Endothelial cell of umbilical vein (primary cell): ENCODE measurements at regions not wholly inside any gene's neighbourhood (a gene's known extent, or its start where the extent isn't known, plus 50 kb on each side); places are given as distances from the start of the nearest gene placed in this dataset.

Experiments used
- BruUV-seq: library from RNA; stranded (reverse); fragments of 400-500 nt; replicated peaks from 2 replicates; lab custom pipeline; 2021; lab: Mats Ljungman, UMichigan
- CTCF ChIA-PET: fragments of 300-600, 350-600 bp; sonication (Branson Sonifier 250); formaldehyde crosslinking; loops from one replicate; lab custom pipeline; 2021; ENCODE audit warnings: antibody characterized with exemption, inconsistent platforms; lab: Charles Lee
- POLR2A ChIA-PET: fragments of 300-600, 350-600 bp; sonication (Branson Sonifier 250); formaldehyde crosslinking; loops from one replicate; lab custom pipeline; 2021; ENCODE audit warnings: antibody characterized with exemption, inconsistent platforms; lab: Charles Lee
- DNase-seq: peaks from one replicate; pipeline ENCODE4 v3.0.0-alpha.2; 2011; ENCODE audit warnings: low read depth, low spot score
- FAIRE-seq: peaks from 2 replicates; lab custom pipeline; 2011; peaks lifted over from hg19 to GRCh38; lab: Jason Lieb, UNC
- H2AFZ ChIP-seq: 2 replicates; pipeline ENCODE4 v1.6.0; 2012; ENCODE audit warnings: low read depth, low read length, control low read depth, inconsistent platforms
- H3K27ac ChIP-seq: 2 replicates; pipeline ENCODE4 v1.5.1; 2011; ENCODE audit warnings: low read depth, mild to moderate bottlenecking, control low read depth, low read length, moderate library complexity; ENCODE audit not compliant: insufficient read depth
- H3K27me3 ChIP-seq, 2 experiments: 2 replicates each; pipeline versions ENCODE4 v1.6.0 to v1.6.1; 2011; ENCODE audit warnings: low read length in 2 of 2, mixed read lengths in 1 of 2; ENCODE audit not compliant: control insufficient read depth in 2 of 2, insufficient read depth in 2 of 2
- H3K36me3 ChIP-seq, 2 experiments: 2 replicates in 1 of 2; 3 replicates in 1 of 2; pipeline ENCODE4 v1.5.1; 2011; ENCODE audit warnings: low read length in 2 of 2, mild to moderate bottlenecking in 1 of 2, moderate library complexity in 1 of 2; ENCODE audit not compliant: control insufficient read depth in 2 of 2, insufficient read depth in 2 of 2; ENCODE audit errors: extremely low read depth in 1 of 2
- H3K4me1 ChIP-seq: 3 replicates; pipeline ENCODE4 v1.5.1; 2011; ENCODE audit warnings: mild to moderate bottlenecking, low read length; ENCODE audit not compliant: control insufficient read depth, insufficient read depth; ENCODE audit errors: extremely low read depth
- H3K4me2 ChIP-seq: 2 replicates; pipeline ENCODE4 v1.6.1; 2011; ENCODE audit warnings: low read length, control low read depth, mixed read lengths; ENCODE audit not compliant: insufficient read depth
- H3K4me3 ChIP-seq, 3 experiments: fragments of 200-600 bp in 1 of 3; sonication (generic), shearing (Covaris generic) in 1 of 3; replicated peaks in 1 of 3; 2 replicates each; pipeline ENCODE4 v1.5.1; 2011 to 2016; ENCODE audit warnings: control low read depth in 3 of 3, low read length in 3 of 3, mild to moderate bottlenecking in 2 of 3, inconsistent platforms in 1 of 3, low read depth in 1 of 3, moderate library complexity in 1 of 3; ENCODE audit not compliant: insufficient read depth in 1 of 3
- H3K79me2 ChIP-seq: 2 replicates; pipeline ENCODE4 v1.6.0; 2012; ENCODE audit warnings: low read length, inconsistent platforms; ENCODE audit not compliant: control insufficient read depth, insufficient read depth
- H3K9ac ChIP-seq: replicated peaks from 2 replicates; pipeline ENCODE3; 2011; ENCODE audit warnings: low read length, control low read depth; ENCODE audit not compliant: insufficient read depth; ENCODE audit errors: extremely low read depth
- H3K9me1 ChIP-seq: replicated peaks from 3 replicates; pipeline ENCODE4 v1.6.0; 2011; ENCODE audit warnings: mild to moderate bottlenecking, low read length; ENCODE audit not compliant: control insufficient read depth, insufficient read depth; ENCODE audit errors: extremely low read depth
- H3K9me3 ChIP-seq: replicated peaks from 2 replicates; pipeline ENCODE4 v1.5.1; 2012; ENCODE audit warnings: low read length, inconsistent platforms; ENCODE audit not compliant: control insufficient read depth, insufficient read depth
- H4K20me1 ChIP-seq: replicated peaks from 2 replicates; pipeline ENCODE3; 2011; ENCODE audit warnings: mild to moderate bottlenecking, low read length; ENCODE audit not compliant: control insufficient read depth, insufficient read depth; ENCODE audit errors: extremely low read depth
- CTCF ChIP-seq, 2 donors: IDR thresholded peaks; 1 replicate in 1 of 2; 2 replicates in 1 of 2; pipeline ENCODE4 v1.5.1; 2011; ENCODE audit warnings: low read length in 2 of 2, mild to moderate bottlenecking in 2 of 2, moderate library complexity in 2 of 2, control low read depth in 1 of 2, inconsistent platforms in 1 of 2, low read depth in 1 of 2; ENCODE audit not compliant: insufficient read depth in 1 of 2; ENCODE audit errors: extremely low read depth in 1 of 2
- EZH2 ChIP-seq: IDR thresholded peaks from 2 replicates; pipeline ENCODE4 v1.6.1; 2012; ENCODE audit warnings: borderline replicate concordance, low read depth, mild to moderate bottlenecking, moderate library complexity, low read length, inconsistent platforms; ENCODE audit not compliant: severe bottlenecking
- FOS ChIP-seq: IDR thresholded peaks from 2 replicates; pipeline ENCODE4 v1.6.1; 2011; ENCODE audit warnings: mild to moderate bottlenecking, low read length, moderate library complexity, borderline replicate concordance; ENCODE audit not compliant: insufficient read depth
- GATA2 ChIP-seq: IDR thresholded peaks from 2 replicates; pipeline ENCODE4 v1.7.0; 2011; ENCODE audit warnings: low read depth, mild to moderate bottlenecking, moderate library complexity, mixed read lengths, low read length; ENCODE audit not compliant: insufficient read length, insufficient read depth
- JUN ChIP-seq: IDR thresholded peaks from 2 replicates; pipeline ENCODE4 v1.6.1; 2011; ENCODE audit warnings: borderline replicate concordance, low read depth; ENCODE audit not compliant: insufficient read length, insufficient read depth
- MAX ChIP-seq: IDR thresholded peaks from 2 replicates; pipeline ENCODE4 v1.6.1; 2011; ENCODE audit not compliant: insufficient read depth, insufficient read length
- MYC ChIP-seq: IDR thresholded peaks from one replicate; pipeline ENCODE4 v1.6.1; 2011; ENCODE audit warnings: mild to moderate bottlenecking, low read depth, low read length
- POLR2A ChIP-seq: IDR thresholded peaks from 2 replicates; pipeline ENCODE4 v1.6.1; 2012; ENCODE audit warnings: low read depth, mild to moderate bottlenecking, control low read depth, low read length
- POLR2AphosphoS5 ChIP-seq: IDR thresholded peaks from 2 replicates; pipeline ENCODE4 v1.6.1; 2012; ENCODE audit warnings: low read depth, mild to moderate bottlenecking, control low read depth, low read length, moderate library complexity; ENCODE audit not compliant: insufficient read depth
- dilution Hi-C: fragments of 300-500 bp; cut with MboI; formaldehyde crosslinking; loops from one replicate; pipeline ENCODE4 v1.15.0; 2019; ENCODE audit warnings: low sequenced_read_pairs; ENCODE audit not compliant: extremely low pct_ligation_motif_present
- intact Hi-C: fragments of 100-400 bp; cut with micrococcal nuclease; formaldehyde crosslinking; loops from one replicate; pipeline ENCODE4 v1.10.0; 2022

GRCh38 chr4:63302078-63302477 is 1107.2 kb downstream of the TECRL start:
- Histone ChIP-seq H3K9ac (no peak overlapping the region), H2AFZ (no peak overlapping the region), H3K4me2 (no peak overlapping the region), H3K79me2 (no peaks in the 10 kb centered on the region), H4K20me1 (no peaks in the 10 kb centered on the region), H3K9me1 (no peaks in the 10 kb centered on the region), H3K27ac (no peak overlapping the region), H3K9me3 (peaks cover 2% of the 10 kb centered on the region), H3K27me3 (no peaks in the 10 kb centered on the region), H3K4me1 (no peaks in the 10 kb centered on the region), H3K36me3 (no peaks in the 10 kb centered on the region), H3K4me3 (no peak overlapping the region)
- dilution Hi-C loops (no loop called here), intact Hi-C loops (no loop called here)
- ChIA-PET POLR2A (no interaction called here), CTCF (no interaction called here)
- no peak for DNase-seq
- no peak for FAIRE-seq
- TF ChIP-seq MAX (no peak), FOS (no peak), JUN (no peak), MYC (no peak), POLR2AphosphoS5 (no peak)
- no TSS peak for BruUV-seq

GRCh38 chr4:63296773-63297172 is 1112.5 kb downstream of the TECRL start:
- no peak overlapping the region for H2AFZ ChIP-seq
- ChIA-PET POLR2A (no interaction called here), CTCF (no interaction called here)
- intact Hi-C loops, result no loop called here
- H3K27me3 ChIP-seq, result no peaks in the 10 kb centered on the region
- H3K79me2 ChIP-seq, result no peaks in the 10 kb centered on the region
- no peak for DNase-seq
- TF ChIP-seq CTCF (IDR thresholded peaks at IDR 0.05; ENCODE audit: extremely low read depth in 1 of 2, insufficient read depth in 1 of 2, low read depth in 1 of 2, low read length in 2 of 2) (no peak), POLR2A (no peak), GATA2 (no peak), FOS (no peak), POLR2AphosphoS5 (no peak), MAX (no peak), MYC (no peak), JUN (no peak), EZH2 (no peak)
- no peak overlapping the region for H3K4me3 ChIP-seq
- H3K4me1 ChIP-seq, result no peaks in the 10 kb centered on the region
- no peaks in the 10 kb centered on the region for H3K9me3 ChIP-seq
- H4K20me1 ChIP-seq, result no peaks in the 10 kb centered on the region
- no peak overlapping the region for H3K27ac ChIP-seq
- no peaks in the 10 kb centered on the region for H3K9me1 ChIP-seq
- no peak for FAIRE-seq
- dilution Hi-C loops, result no loop called here
- no peak overlapping the region for H3K4me2 ChIP-seq
- H3K9ac ChIP-seq, result no peak overlapping the region
- H3K36me3 ChIP-seq, result no peaks in the 10 kb centered on the region
- no TSS peak for BruUV-seq
